ENCODE measurements at regions not wholly inside any gene's neighbourhood (a gene's known extent, or its start where the extent isn't known, plus 50 kb on each side); places are given as distances from the start of the nearest gene placed in this dataset.

GRCh38 chr12:132407992-132408391 lies 78.6 kb upstream of the GALNT9 start:
- Mint-ChIP-seq H3K4me3 (no peak overlapping the region), H3K27ac (no peak overlapping the region)

GRCh38 chr12:132407451-132407961 lies 78.1 kb upstream of the GALNT9 start:
- ATAC-seq (no peak), DNase-seq (ENCODE audit: low spot score) (no peak)
- H3K4me3 Mint-ChIP-seq, result no peak overlapping the region
- no peaks in the 10 kb centered on the region for H3K4me1 Mint-ChIP-seq (ENCODE audit: low read depth in 2 of 2)
- peaks cover 0 to 6% of the 10 kb centered on the region in 2 donors for H3K27me3 Mint-ChIP-seq
- H3K9me3 Mint-ChIP-seq, result no peaks in the 10 kb centered on the region
- H3K36me3 Mint-ChIP-seq, result no peaks in the 10 kb centered on the region
- no peak overlapping the region for H3K27ac Mint-ChIP-seq

More at GRCh38 chr12:132407992-132408391, 78.6 kb upstream of the GALNT9 start:
- no peaks in the 10 kb centered on the region for H3K9me3 Mint-ChIP-seq
- H3K4me1 Mint-ChIP-seq (ENCODE audit: low read depth in 2 of 2), result no peaks in the 10 kb centered on the region
- H3K27me3 Mint-ChIP-seq, result peaks cover 0 to 2% of the 10 kb centered on the region in 2 donors
- no peak for ATAC-seq
- H3K36me3 Mint-ChIP-seq, result no peaks in the 10 kb centered on the region
- DNase-seq (ENCODE audit: low spot score), result no peak

GRCh38 chr12:132406493-132407450 lies 77.4 kb upstream of the GALNT9 start:
- Mint-ChIP-seq H3K4me3 (no peak overlapping the region), H3K4me1 (ENCODE audit: low read depth in 2 of 2) (no peaks in the 10 kb centered on the region), H3K9me3 (no peaks in the 10 kb centered on the region), H3K27ac (no peak overlapping the region), H3K36me3 (no peaks in the 10 kb centered on the region), H3K27me3 (peaks cover 0 to 9% of the 10 kb centered on the region in 2 donors)
- DNase-seq (ENCODE audit: low spot score) (no peak), ATAC-seq (no peak)

- DNase-seq (ENCODE audit: low spot score) (no peak), ATAC-seq (no peak)
- no peaks in the 10 kb centered on the region for H3K4me1 Mint-ChIP-seq (ENCODE audit: low read depth in 2 of 2)
- H3K27me3 Mint-ChIP-seq, result peaks cover 0 to 17% of the 10 kb centered on the region in 2 donors
- no peaks in the 10 kb centered on the region for H3K36me3 Mint-ChIP-seq
- no peak overlapping the region for H3K4me3 Mint-ChIP-seq
- no peak overlapping the region for H3K27ac Mint-ChIP-seq
- H3K9me3 Mint-ChIP-seq, result no peaks in the 10 kb centered on the region
These were observed 76.4 kb upstream of the GALNT9 start for GRCh38 chr12:132405742-132406251.

GRCh38 chr12:132404951-132405741 lies 75.8 kb upstream of the GALNT9 start:
- ATAC-seq (no peak), DNase-seq (ENCODE audit: low spot score) (no peak)
- peaks cover 0 to 18% of the 10 kb centered on the region in 2 donors for H3K27me3 Mint-ChIP-seq
- no peaks in the 10 kb centered on the region for H3K9me3 Mint-ChIP-seq
- H3K4me1 Mint-ChIP-seq (ENCODE audit: low read depth in 2 of 2), result no peaks in the 10 kb centered on the region
- no peaks in the 10 kb centered on the region for H3K36me3 Mint-ChIP-seq
- H3K27ac Mint-ChIP-seq, result no peak overlapping the region
- H3K4me3 Mint-ChIP-seq, result no peak overlapping the region

- Mint-ChIP-seq H3K4me3 (no peak overlapping the region), H3K9me3 (no peaks in the 10 kb centered on the region), H3K36me3 (no peaks in the 10 kb centered on the region), H3K27me3 (peaks cover 0 to 18% of the 10 kb centered on the region in 2 donors), H3K4me1 (ENCODE audit: low read depth in 2 of 2) (no peaks in the 10 kb centered on the region), H3K27ac (no peak overlapping the region)
- ATAC-seq (no peak), DNase-seq (ENCODE audit: low spot score) (no peak)
These were observed 75.1 kb upstream of the GALNT9 start for GRCh38 chr12:132404435-132404855.

GRCh38 chr12:132403636-132404434 lies 74.4 kb upstream of the GALNT9 start:
- ATAC-seq, result no peak
- no peaks in the 10 kb centered on the region for H3K36me3 Mint-ChIP-seq
- no peaks in the 10 kb centered on the region for H3K9me3 Mint-ChIP-seq
- no peaks in the 10 kb centered on the region for H3K4me1 Mint-ChIP-seq (ENCODE audit: low read depth in 2 of 2)
- peaks cover 0 to 18% of the 10 kb centered on the region in 2 donors for H3K27me3 Mint-ChIP-seq
- no peak for DNase-seq (ENCODE audit: low spot score)
- no peak overlapping the region for H3K27ac Mint-ChIP-seq
- no peak overlapping the region for H3K4me3 Mint-ChIP-seq

- Mint-ChIP-seq H3K4me1 (ENCODE audit: low read depth in 2 of 2) (no peaks in the 10 kb centered on the region), H3K36me3 (no peaks in the 10 kb centered on the region), H3K4me3 (no peak overlapping the region), H3K9me3 (no peaks in the 10 kb centered on the region), H3K27ac (no peak overlapping the region), H3K27me3 (peaks cover 0 to 21% of the 10 kb centered on the region in 2 donors)
- no peak for ATAC-seq
- no peak for DNase-seq (ENCODE audit: low spot score)
These were observed 73.5 kb upstream of the GALNT9 start for GRCh38 chr12:132402831-132403416.

GRCh38 chr12:132401982-132402381 lies 72.6 kb upstream of the GALNT9 start:
- Mint-ChIP-seq H3K4me1 (ENCODE audit: low read depth in 2 of 2) (no peaks in the 10 kb centered on the region), H3K36me3 (no peaks in the 10 kb centered on the region), H3K27me3 (peaks cover 0 to 25% of the 10 kb centered on the region in 2 donors), H3K4me3 (no peak overlapping the region), H3K9me3 (no peaks in the 10 kb centered on the region), H3K27ac (no peak overlapping the region)
- ATAC-seq (no peak), DNase-seq (ENCODE audit: low spot score) (no peak)

GRCh38 chr12:132400011-132400641 lies 70.7 kb upstream of the GALNT9 start:
- no peaks in the 10 kb centered on the region for H3K36me3 Mint-ChIP-seq

GRCh38 chr12:132399092-132400010 lies 70.0 kb upstream of the GALNT9 start:
- Mint-ChIP-seq H3K9me3 (peaks cover 3% of the 10 kb centered on the region), H3K4me1 (ENCODE audit: low read depth in 2 of 2) (peaks cover 0 to 4% of the 10 kb centered on the region in 2 donors), H3K27me3 (peaks cover 0 to 25% of the 10 kb centered on the region in 2 donors), H3K36me3 (no peaks in the 10 kb centered on the region), H3K4me3 (no peak overlapping the region), H3K27ac (no peak overlapping the region)
- DNase-seq (ENCODE audit: low spot score) (no peak), ATAC-seq (no peak)

More at GRCh38 chr12:132400011-132400641, 70.7 kb upstream of the GALNT9 start:
- DNase-seq (ENCODE audit: low spot score) (no peak), ATAC-seq (no peak)
- Mint-ChIP-seq H3K27ac (no peak overlapping the region), H3K27me3 (peaks cover 0 to 25% of the 10 kb centered on the region in 2 donors), H3K9me3 (no peaks in the 10 kb centered on the region), H3K4me1 (ENCODE audit: low read depth in 2 of 2) (no peaks in the 10 kb centered on the region), H3K4me3 (no peak overlapping the region)
